PC-3 (cell line): ENCODE measurements at regions not wholly inside any gene's neighbourhood (a gene's known extent, or its start where the extent isn't known, plus 50 kb on each side); places are given as distances from the start of the nearest gene placed in this dataset.
A peak's percentile ranks its signal among the peaks of the same experiment; 100 is the strongest.

Experiments
- ATAC-seq: fragments of 200-7000 bp; cut with Tn5 transposase; 2 replicates; pipeline ENCODE4 v1.9.1; 2020; ENCODE audit warnings: mild to moderate bottlenecking, moderate library complexity
- BruUV-seq: library from RNA; stranded (reverse); fragments of 400-500 nt; replicated peaks from 2 replicates; lab custom pipeline; 2021; lab: Mats Ljungman, UMichigan
- CTCF ChIA-PET: fragments of 300-600 bp; sonication (Branson Sonifier 250); formaldehyde crosslinking; loops from one replicate; lab custom pipeline; 2022; ENCODE audit warnings: antibody characterized with exemption; lab: Charles Lee
- POLR2A ChIA-PET: fragments of 300-600 bp; sonication (Branson Sonifier 250); formaldehyde crosslinking; loops from one replicate; lab custom pipeline; 2022; ENCODE audit warnings: antibody characterized with exemption; ENCODE audit not compliant: unreplicated experiment; lab: Charles Lee
- DNase-seq: peaks from one replicate; pipeline ENCODE4 v3.0.0-alpha.2; 2015
- H2AFZ ChIP-seq: fragments of 300-600 bp; sonication (generic); 2 replicates; pipeline ENCODE4 v1.6.0; 2016; ENCODE audit warnings: antibody characterized with exemption, low read length
- H3F3A ChIP-seq: fragments of 300-600 bp; sonication (generic); one replicate; pipeline ENCODE4 v1.6.0; 2017; ENCODE audit warnings: antibody characterized with exemption, low read length, control low read depth, mild to moderate bottlenecking; ENCODE audit not compliant: unreplicated experiment
- H3K27ac ChIP-seq: fragments of 300-600 bp; sonication (generic); 2 replicates; pipeline ENCODE4 v1.5.1; 2016; ENCODE audit warnings: mild to moderate bottlenecking, low read length
- H3K27me3 ChIP-seq: fragments of 300-600 bp; sonication (generic); 2 replicates; pipeline ENCODE4 v1.6.1; 2016; ENCODE audit warnings: low read length, mixed read lengths
- H3K36me3 ChIP-seq: fragments of 300-600 bp; sonication (generic); 2 replicates; pipeline ENCODE4 v1.6.1; 2016; ENCODE audit warnings: low read depth, mixed run types, low read length, mixed read lengths
- H3K4me1 ChIP-seq: fragments of 300-600 bp; sonication (generic); 2 replicates; pipeline ENCODE4 v1.5.1; 2016; ENCODE audit warnings: low read length; ENCODE audit not compliant: insufficient read depth
- H3K4me2 ChIP-seq: fragments of 300-600 bp; sonication (generic); 2 replicates; pipeline ENCODE4 v1.6.0; 2016; ENCODE audit warnings: low read length
- H3K4me3 ChIP-seq: fragments of 300-600 bp; sonication (generic); 2 replicates; pipeline ENCODE4 v1.5.1; 2016; ENCODE audit warnings: mild to moderate bottlenecking, low read length, mixed read lengths
- H3K79me2 ChIP-seq: fragments of 300-600 bp; sonication (generic); 2 replicates; pipeline ENCODE4 v1.6.1; 2017; ENCODE audit warnings: low read length, mixed read lengths
- H3K9ac ChIP-seq: fragments of 300-600 bp; sonication (generic); 2 replicates; pipeline ENCODE4 v1.6.0; 2016; ENCODE audit warnings: mild to moderate bottlenecking, low read length
- H3K9me2 ChIP-seq: fragments of 300-600 bp; sonication (generic); replicated peaks from 2 replicates; pipeline ENCODE4 v1.6.1; 2016; ENCODE audit warnings: mixed run types, low read length, mixed read lengths
- H3K9me3 ChIP-seq: fragments of 300-600 bp; sonication (generic); 2 replicates; pipeline ENCODE4 v1.6.1; 2016; ENCODE audit warnings: low read length, mixed read lengths
- H4K20me1 ChIP-seq: fragments of 300-600 bp; sonication (generic); 2 replicates; pipeline ENCODE4 v1.6.1; 2016; ENCODE audit warnings: low read length, mixed read lengths
- CTCF ChIP-seq: fragments of 300-600 bp; sonication (generic); conservative IDR thresholded peaks from 2 replicates; pipeline ENCODE4 v1.5.1; 2017; ENCODE audit warnings: antibody characterized with exemption, low read depth, mild to moderate bottlenecking, low read length
- EZH2 ChIP-seq: fragments of 300-600 bp; sonication (generic); IDR thresholded peaks from one replicate; pipeline ENCODE4 v1.6.1; 2017; ENCODE audit warnings: antibody characterized with exemption, mild to moderate bottlenecking, low read length; ENCODE audit not compliant: unreplicated experiment
- EZH2phosphoT487 ChIP-seq: fragments of 300-600 bp; sonication (generic); IDR thresholded peaks from 2 replicates; pipeline ENCODE4 v1.6.1; 2018; ENCODE audit warnings: mild to moderate bottlenecking, antibody characterized with exemption, low read length, borderline replicate concordance
- intact Hi-C: fragments of 100-400 bp; cut with micrococcal nuclease; formaldehyde crosslinking; loops from 2 replicates; pipeline ENCODE4 v1.9.0; 2023

GRCh38 chr4:111281219-111281618, 658.3 kb upstream of the PITX2 start:
- intact Hi-C loops: loop anchor here (5.0 to 10.0 kb wide), 4 partner anchors 194 to 649 kb away; no protein-coding TSS in a partner anchor
- H3K36me3 ChIP-seq: no peaks in the 10 kb centered on the region; the same call in 1 of the 2 replicates
- no peak overlapping the region for H3K4me2 ChIP-seq
- H3K9me3 ChIP-seq: no peaks in the 10 kb centered on the region
- no peak for TF ChIP-seq EZH2
- TF ChIP-seq EZH2phosphoT487: no peak
- TF ChIP-seq CTCF: no peak
- no TSS peak for BruUV-seq
- H3K27ac ChIP-seq: no peak overlapping the region
- no peak overlapping the region for H3K4me3 ChIP-seq
- no peaks in the 10 kb centered on the region for H3K9me2 ChIP-seq
- DNase-seq (no peak), ATAC-seq (no peak)
- no peaks in the 10 kb centered on the region for H3F3A ChIP-seq
- ChIA-PET CTCF (no interaction called here), POLR2A (no interaction called here)
- H4K20me1 ChIP-seq: no peaks in the 10 kb centered on the region
- no peaks in the 10 kb centered on the region for H3K4me1 ChIP-seq
- H2AFZ ChIP-seq: no peak overlapping the region
- H3K79me2 ChIP-seq: no peaks in the 10 kb centered on the region
- no peak overlapping the region for H3K9ac ChIP-seq
- H3K27me3 ChIP-seq: 0 out of 2 replicates have a peak, but pooled peaks cover 14% of the 10 kb centered on the region

DNA sequence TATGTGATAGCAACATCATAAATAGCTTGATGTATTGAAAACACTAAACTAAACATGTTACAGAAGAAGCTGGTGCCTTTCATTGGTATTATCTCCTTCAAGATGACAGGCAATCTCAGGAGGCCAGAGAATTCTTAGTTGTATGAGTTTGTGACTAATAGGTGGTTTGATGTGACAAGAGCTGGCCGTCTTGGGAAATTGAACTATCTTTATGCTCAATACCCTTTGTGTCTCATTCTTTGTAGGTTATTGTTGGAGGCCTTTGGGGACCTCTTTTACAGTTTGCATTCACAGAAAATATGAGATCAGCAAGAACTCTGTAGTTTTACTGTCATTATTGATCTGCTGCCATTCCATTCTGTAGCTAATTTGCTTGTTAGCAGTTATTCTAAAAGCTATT, 659.2 kb upstream of the PITX2 start:
- H3K27ac ChIP-seq: no peak overlapping the region
- H3K9me2 ChIP-seq: no peaks in the 10 kb centered on the region
- no peak for ATAC-seq
- BruUV-seq: no TSS peak
- no peaks in the 10 kb centered on the region for H3F3A ChIP-seq
- no peaks in the 10 kb centered on the region for H3K9me3 ChIP-seq
- no peaks in the 10 kb centered on the region for H4K20me1 ChIP-seq
- no peaks in the 10 kb centered on the region for H3K79me2 ChIP-seq
- no peak overlapping the region for H3K4me3 ChIP-seq
- ChIA-PET CTCF (interaction anchor here (0.6 kb wide), 1 partner anchor 333 kb away, joined by 3 read pairs; no protein-coding TSS in a partner anchor), POLR2A (no interaction called here)
- intact Hi-C loops: loop anchor here (5.0 to 10.0 kb wide), 4 partner anchors 193 to 650 kb away; no protein-coding TSS in a partner anchor
- no peak for TF ChIP-seq CTCF
- TF ChIP-seq EZH2: no peak
- TF ChIP-seq EZH2phosphoT487: no peak
- no peak overlapping the region for H3K9ac ChIP-seq
- H2AFZ ChIP-seq: no peak overlapping the region
- H3K4me1 ChIP-seq: no peaks in the 10 kb centered on the region
- H3K27me3 ChIP-seq: 0 out of 2 replicates have a peak, but pooled peaks cover 7% of the 10 kb centered on the region
- H3K36me3 ChIP-seq: no peaks in the 10 kb centered on the region; the same call in 1 of the 2 replicates
- DNase-seq: no peak
- H3K4me2 ChIP-seq: no peak overlapping the region

GRCh38 chr4:111283066-111283677, 660.3 kb upstream of the PITX2 start:
- no TSS peak for BruUV-seq
- H3K36me3 ChIP-seq: no peaks in the 10 kb centered on the region; the same call in 1 of the 2 replicates
- ChIA-PET POLR2A (no interaction called here), CTCF (interaction anchor here (0.6 kb wide), 2 partner anchors 26 to 62 kb away, joined by 3 read pairs; no protein-coding TSS in a partner anchor)
- no peaks in the 10 kb centered on the region for H3K79me2 ChIP-seq
- H3K4me3 ChIP-seq: no peak overlapping the region
- no peaks in the 10 kb centered on the region for H3F3A ChIP-seq
- H3K4me1 ChIP-seq: no peaks in the 10 kb centered on the region
- H3K9ac ChIP-seq: no peak overlapping the region
- H3K27me3 ChIP-seq: 0 out of 2 replicates have a peak, but pooled peaks cover 4% of the 10 kb centered on the region
- intact Hi-C loops: loop anchor here (5.0 to 10.0 kb wide), 4 partner anchors 192 to 651 kb away; no protein-coding TSS in a partner anchor
- H3K4me2 ChIP-seq: 0 out of 2 replicates have a peak overlapping the region, but pooled peaks have one; percentile 8
- H2AFZ ChIP-seq: no peak overlapping the region
- ATAC-seq (no peak), DNase-seq (peak; percentile 68)
- no peaks in the 10 kb centered on the region for H3K9me2 ChIP-seq
- H3K27ac ChIP-seq: no peak overlapping the region
- no peak for TF ChIP-seq EZH2
- TF ChIP-seq CTCF: peak; percentile 71
- no peaks in the 10 kb centered on the region for H4K20me1 ChIP-seq
- no peaks in the 10 kb centered on the region for H3K9me3 ChIP-seq
